ENCODE measurements at regions not wholly inside any gene's neighbourhood (a gene's known extent, or its start where the extent isn't known, plus 50 kb on each side); places are given as distances from the start of the nearest gene placed in this dataset.

DNA sequence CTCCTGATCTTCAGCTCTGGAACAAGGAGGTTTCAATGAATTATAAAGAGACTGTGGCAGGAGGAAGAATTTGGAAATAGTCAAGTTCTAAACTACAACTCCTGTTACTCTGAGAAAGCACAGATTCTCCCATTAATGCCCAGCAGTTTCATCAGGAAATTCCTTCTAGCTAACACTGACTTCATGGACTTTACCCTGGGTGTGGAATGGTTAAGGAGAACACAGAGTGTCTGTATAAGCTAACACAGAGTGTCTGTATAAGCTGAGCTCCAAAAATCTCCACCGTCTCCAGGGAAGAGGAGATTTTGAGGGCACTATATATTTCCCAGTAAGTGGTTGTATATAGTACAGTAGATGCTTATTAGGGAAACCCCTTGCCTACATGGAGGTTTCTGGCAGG, 675.5 kb downstream of the XPNPEP1 start:
- no peak overlapping the region for H2AFZ ChIP-seq (ENCODE audit: low read length)
- H3K9ac ChIP-seq (ENCODE audit: low read depth, low read length, poor library complexity, severe bottlenecking), result no peak overlapping the region
- H3K27me3 ChIP-seq (ENCODE audit: insufficient read depth, low read length, poor library complexity, severe bottlenecking), result no peaks in the 10 kb centered on the region
- H3K4me2 ChIP-seq (ENCODE audit: low read depth, low read length, poor library complexity, severe bottlenecking), result no peak overlapping the region
- no peaks in the 10 kb centered on the region for H3K79me2 ChIP-seq (ENCODE audit: insufficient read depth, low read length)
- no peaks in the 10 kb centered on the region for H3K9me2 ChIP-seq (replicated peaks; ENCODE audit: low read depth, low read length)
- H3F3A ChIP-seq (ENCODE audit: low read depth), result no peaks in the 10 kb centered on the region
- no peaks in the 10 kb centered on the region for H4K20me1 ChIP-seq (ENCODE audit: insufficient read depth, low read length, poor library complexity, severe bottlenecking)
- no peak for TF ChIP-seq CTCF (conservative IDR thresholded peaks at IDR 0.05; ENCODE audit: low read length)
- TF ChIP-seq EZH2phosphoT487 (IDR thresholded peaks at IDR 0.05; ENCODE audit: borderline replicate concordance), result no peak
- no peaks in the 10 kb centered on the region for H3K4me1 ChIP-seq (ENCODE audit: insufficient read depth, low read length, poor library complexity, severe bottlenecking)
- H3K4me3 ChIP-seq (ENCODE audit: low read length, poor library complexity, severe bottlenecking), result no peak overlapping the region
- no peaks in the 10 kb centered on the region for H3K36me3 ChIP-seq (ENCODE audit: insufficient read depth, low read length)
- no peaks in the 10 kb centered on the region for H3K9me3 ChIP-seq (ENCODE audit: insufficient read depth, low read depth, low read length)

- H3K79me2 ChIP-seq (ENCODE audit: insufficient read depth, low read length), result no peaks in the 10 kb centered on the region
- no peak overlapping the region for H2AFZ ChIP-seq (ENCODE audit: low read length)
- no peaks in the 10 kb centered on the region for H3K9me3 ChIP-seq (ENCODE audit: insufficient read depth, low read depth, low read length)
- TF ChIP-seq EZH2phosphoT487 (IDR thresholded peaks at IDR 0.05; ENCODE audit: borderline replicate concordance) (no peak), CTCF (conservative IDR thresholded peaks at IDR 0.05; ENCODE audit: low read length) (no peak)
- no peak overlapping the region for H3K4me2 ChIP-seq (ENCODE audit: low read depth, low read length, poor library complexity, severe bottlenecking)
- no peaks in the 10 kb centered on the region for H3K9me2 ChIP-seq (replicated peaks; ENCODE audit: low read depth, low read length)
- H3K4me3 ChIP-seq (ENCODE audit: low read length, poor library complexity, severe bottlenecking), result no peak overlapping the region
- no peaks in the 10 kb centered on the region for H3K4me1 ChIP-seq (ENCODE audit: insufficient read depth, low read length, poor library complexity, severe bottlenecking)
- H3K36me3 ChIP-seq (ENCODE audit: insufficient read depth, low read length), result no peaks in the 10 kb centered on the region
- no peaks in the 10 kb centered on the region for H3F3A ChIP-seq (ENCODE audit: low read depth)
- H3K9ac ChIP-seq (ENCODE audit: low read depth, low read length, poor library complexity, severe bottlenecking), result no peak overlapping the region
- no peaks in the 10 kb centered on the region for H4K20me1 ChIP-seq (ENCODE audit: insufficient read depth, low read length, poor library complexity, severe bottlenecking)
- no peaks in the 10 kb centered on the region for H3K27me3 ChIP-seq (ENCODE audit: insufficient read depth, low read length, poor library complexity, severe bottlenecking)
Observed at GRCh38 chr10:109245821-109246220, 677.5 kb downstream of the XPNPEP1 start.

- Histone ChIP-seq H3K9ac (ENCODE audit: low read depth, low read length, poor library complexity, severe bottlenecking) (no peak overlapping the region), H4K20me1 (ENCODE audit: insufficient read depth, low read length, poor library complexity, severe bottlenecking) (no peaks in the 10 kb centered on the region), H2AFZ (ENCODE audit: low read length) (no peak overlapping the region), H3F3A (ENCODE audit: low read depth) (no peaks in the 10 kb centered on the region), H3K4me2 (ENCODE audit: low read depth, low read length, poor library complexity, severe bottlenecking) (no peak overlapping the region), H3K9me2 (replicated peaks; ENCODE audit: low read depth, low read length) (no peaks in the 10 kb centered on the region), H3K9me3 (ENCODE audit: insufficient read depth, low read depth, low read length) (no peaks in the 10 kb centered on the region), H3K27me3 (ENCODE audit: insufficient read depth, low read length, poor library complexity, severe bottlenecking) (no peaks in the 10 kb centered on the region), H3K36me3 (ENCODE audit: insufficient read depth, low read length) (no peaks in the 10 kb centered on the region), H3K4me3 (ENCODE audit: low read length, poor library complexity, severe bottlenecking) (no peak overlapping the region), H3K79me2 (ENCODE audit: insufficient read depth, low read length) (no peaks in the 10 kb centered on the region), H3K4me1 (ENCODE audit: insufficient read depth, low read length, poor library complexity, severe bottlenecking) (no peaks in the 10 kb centered on the region)
- TF ChIP-seq CTCF (conservative IDR thresholded peaks at IDR 0.05; ENCODE audit: low read length), result no peak
- no peak for TF ChIP-seq EZH2phosphoT487 (IDR thresholded peaks at IDR 0.05; ENCODE audit: borderline replicate concordance)
Observed at GRCh38 chr10:109239371-109239770, 683.9 kb downstream of the XPNPEP1 start.

All from Loucy (cell line).